RWPE1 (cell line): ENCODE measurements at regions not wholly inside any gene's neighbourhood (a gene's known extent, or its start where the extent isn't known, plus 50 kb on each side); places are given as distances from the start of the nearest gene placed in this dataset.

ENCODE experiments used
- CTCF ChIA-PET: fragments of 350-600 bp; sonication (Branson Sonifier 250); formaldehyde crosslinking; extraction: SDS; loops from one replicate; lab custom pipeline; 2021; lab: Yijun Ruan, JAX
- POLR2A ChIA-PET: fragments of 400-600 bp; formaldehyde crosslinking; extraction: SDS; loops from one replicate; lab custom pipeline; 2020; ENCODE audit warnings: antibody characterized with exemption; ENCODE audit not compliant: low non-redundant PET; lab: Yijun Ruan, JAX
- DNase-seq: peaks from one replicate; pipeline ENCODE4 v3.0.0; 2012; ENCODE audit warnings: low spot score
- H3K27ac ChIP-seq: fragments of 450-650 bp; 2 replicates; pipeline ENCODE4 v1.5.1; 2017
- TF ChIP-seq, protein P1 (sequence below): fragments of 450-650 bp; conservative IDR thresholded peaks from 2 replicates; pipeline ENCODE4 v1.5.1; 2017; ENCODE audit warnings: low read depth, mild to moderate bottlenecking

DNA sequence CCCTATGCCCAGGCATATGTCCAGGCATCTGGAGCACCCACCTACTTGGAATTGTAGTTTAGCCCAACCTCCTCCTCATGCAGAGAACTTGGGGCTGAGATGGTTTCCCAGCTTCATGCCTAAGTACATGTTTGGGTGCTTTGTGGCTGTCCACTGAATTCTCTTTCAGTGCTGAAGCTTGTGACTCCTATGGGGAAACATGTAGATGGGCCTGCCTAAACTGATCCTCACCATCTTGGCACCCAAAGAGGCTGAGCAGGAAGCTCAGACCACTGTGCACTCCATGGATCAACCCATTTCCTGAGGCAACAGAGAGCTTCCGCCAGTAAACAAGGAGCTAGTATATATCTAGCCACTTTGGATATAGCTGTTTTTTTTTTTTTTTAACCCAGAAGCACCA lies 2733.7 kb downstream of the PCDH7 start:
- H3K27ac ChIP-seq, result peak overlapping the region; percentile 38; the same call in 1 of the 2 replicates
- TF ChIP-seq, protein P1, sequence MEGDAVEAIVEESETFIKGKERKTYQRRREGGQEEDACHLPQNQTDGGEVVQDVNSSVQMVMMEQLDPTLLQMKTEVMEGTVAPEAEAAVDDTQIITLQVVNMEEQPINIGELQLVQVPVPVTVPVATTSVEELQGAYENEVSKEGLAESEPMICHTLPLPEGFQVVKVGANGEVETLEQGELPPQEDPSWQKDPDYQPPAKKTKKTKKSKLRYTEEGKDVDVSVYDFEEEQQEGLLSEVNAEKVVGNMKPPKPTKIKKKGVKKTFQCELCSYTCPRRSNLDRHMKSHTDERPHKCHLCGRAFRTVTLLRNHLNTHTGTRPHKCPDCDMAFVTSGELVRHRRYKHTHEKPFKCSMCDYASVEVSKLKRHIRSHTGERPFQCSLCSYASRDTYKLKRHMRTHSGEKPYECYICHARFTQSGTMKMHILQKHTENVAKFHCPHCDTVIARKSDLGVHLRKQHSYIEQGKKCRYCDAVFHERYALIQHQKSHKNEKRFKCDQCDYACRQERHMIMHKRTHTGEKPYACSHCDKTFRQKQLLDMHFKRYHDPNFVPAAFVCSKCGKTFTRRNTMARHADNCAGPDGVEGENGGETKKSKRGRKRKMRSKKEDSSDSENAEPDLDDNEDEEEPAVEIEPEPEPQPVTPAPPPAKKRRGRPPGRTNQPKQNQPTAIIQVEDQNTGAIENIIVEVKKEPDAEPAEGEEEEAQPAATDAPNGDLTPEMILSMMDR, result no peak
- DNase-seq, result no peak
- ChIA-PET POLR2A (no interaction called here), CTCF (interaction anchor here (0.9 kb wide), 1 partner anchor 19 kb away, joined by 3 read pairs; no protein-coding TSS in a partner anchor)

- DNase-seq, result no peak
- ChIA-PET POLR2A (no interaction called here), CTCF (interaction anchor here (0.5 to 0.6 kb wide), 2 partner anchors 302 to 1688 kb away, joined by 3 to 4 read pairs; no protein-coding TSS in a partner anchor)
- no peak overlapping the region for H3K27ac ChIP-seq
- TF ChIP-seq, protein P1, result no peak
Observed at GRCh38 chr4:33465565-33465964, 2745.4 kb downstream of the PCDH7 start.

GRCh38 chr4:33467291-33467690 lies 2747.1 kb downstream of the PCDH7 start:
- no peak overlapping the region for H3K27ac ChIP-seq
- DNase-seq, result no peak
- ChIA-PET POLR2A (no interaction called here), CTCF (interaction anchor here (0.7 kb wide), 1 partner anchor 1786 kb away, joined by 3 read pairs; no protein-coding TSS in a partner anchor)
- TF ChIP-seq, protein P1, result no peak

- H3K27ac ChIP-seq, result no peak overlapping the region
- ChIA-PET POLR2A (no interaction called here), CTCF (interaction anchor here (0.6 kb wide), 1 partner anchor 354 kb away, joined by 3 read pairs; no protein-coding TSS in a partner anchor)
- TF ChIP-seq, protein P1, result no peak
- no peak for DNase-seq
Observed at GRCh38 chr4:33470805-33471204, 2750.6 kb downstream of the PCDH7 start.

DNA sequence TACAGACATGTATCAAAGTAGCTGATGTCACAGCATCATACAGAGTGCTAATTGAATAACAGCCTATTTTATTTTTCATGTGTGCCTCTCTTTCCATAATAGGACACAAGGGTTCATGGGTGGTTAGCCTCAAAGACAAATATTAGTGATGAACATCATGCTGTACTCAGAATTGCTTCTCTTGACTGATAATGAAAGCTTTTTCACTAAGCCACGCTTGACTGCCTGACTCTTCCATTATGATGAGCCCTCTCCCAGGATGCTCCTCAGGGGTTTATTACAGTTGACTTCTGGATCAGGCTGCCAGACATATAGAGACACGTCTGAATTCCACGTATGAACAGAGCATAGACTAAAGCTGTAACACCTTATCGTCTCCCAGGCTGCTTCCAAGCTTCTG lies 2757.5 kb downstream of the PCDH7 start:
- ChIA-PET POLR2A (no interaction called here), CTCF (no interaction called here)
- H3K27ac ChIP-seq, result no peak overlapping the region

GRCh38 chr4:33482773-33483172 lies 2761.5 kb downstream of the ARAP2 start:
- CTCF ChIA-PET, result no interaction called here
- no peak overlapping the region for H3K27ac ChIP-seq

More for the DNA sequence above, 2757.5 kb downstream of the PCDH7 start:
- TF ChIP-seq, protein P1, result no peak
- no peak for DNase-seq

More at GRCh38 chr4:33482773-33483172, 2761.5 kb downstream of the ARAP2 start:
- TF ChIP-seq, protein P1, result no peak
- POLR2A ChIA-PET, result no interaction called here
- no peak for DNase-seq
